Suppressor macrophage (primary cell): ENCODE measurements at regions not wholly inside any gene's neighbourhood (a gene's known extent, or its start where the extent isn't known, plus 50 kb on each side); places are given as distances from the start of the nearest gene placed in this dataset.

Experiments
- DNase-seq, 4 experiments: peaks; one replicate each; pipeline ENCODE4 v3.0.0-alpha.2; 2020 to 2022

- peak; percentile 80 to 93 (median 88) for DNase-seq
Measured at GRCh38 chr6:163712566-163712961, 298.0 kb downstream of the QKI start.

DNA sequence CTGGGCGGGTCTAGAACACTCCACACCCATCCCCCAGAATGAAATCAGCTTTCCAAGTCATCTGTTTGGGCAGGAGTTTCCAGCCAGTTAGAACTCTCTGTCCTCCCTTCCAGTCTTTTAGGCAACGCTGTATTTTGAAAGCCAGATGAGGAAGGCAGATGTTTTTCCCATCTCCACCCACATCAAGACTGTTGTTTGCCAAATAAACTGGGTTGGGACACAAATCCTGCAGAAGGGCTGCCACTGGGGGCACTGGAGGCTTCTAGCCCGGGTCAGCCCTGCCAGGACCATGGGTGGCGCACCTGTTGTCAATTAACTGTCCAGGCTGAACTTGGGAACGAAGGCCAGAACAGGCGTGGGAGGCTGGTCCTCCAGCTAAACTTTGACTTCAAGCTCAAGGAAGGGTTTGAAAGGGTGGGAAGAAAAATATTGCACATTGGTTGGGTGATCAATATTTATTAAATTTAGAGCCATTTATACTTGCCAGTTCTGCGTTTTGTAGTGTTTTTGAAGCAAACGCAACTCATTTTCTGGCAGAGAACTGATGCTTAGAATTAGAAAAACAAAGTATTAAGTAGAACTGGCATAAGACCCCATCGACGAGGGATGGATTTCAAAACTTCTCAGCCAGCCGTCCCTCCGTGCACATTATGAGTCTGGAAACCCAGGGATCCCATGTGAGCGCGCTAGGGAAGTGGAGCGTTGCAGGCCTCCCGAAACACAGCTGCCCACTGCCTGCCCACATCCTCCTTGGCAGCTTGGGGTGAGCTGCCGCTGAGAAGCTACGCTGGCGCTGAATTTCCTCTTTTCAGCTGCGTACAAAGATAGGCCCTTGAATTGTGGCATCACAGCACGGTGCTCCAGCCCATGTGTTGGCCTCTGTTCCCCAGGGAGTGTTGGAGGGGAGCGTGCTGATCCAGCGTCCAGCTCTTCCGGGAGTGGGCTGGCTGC lies 297.4 kb downstream of the QKI start:
- DNase-seq: peak; percentile 95 to 98 (median 96)

DNA sequence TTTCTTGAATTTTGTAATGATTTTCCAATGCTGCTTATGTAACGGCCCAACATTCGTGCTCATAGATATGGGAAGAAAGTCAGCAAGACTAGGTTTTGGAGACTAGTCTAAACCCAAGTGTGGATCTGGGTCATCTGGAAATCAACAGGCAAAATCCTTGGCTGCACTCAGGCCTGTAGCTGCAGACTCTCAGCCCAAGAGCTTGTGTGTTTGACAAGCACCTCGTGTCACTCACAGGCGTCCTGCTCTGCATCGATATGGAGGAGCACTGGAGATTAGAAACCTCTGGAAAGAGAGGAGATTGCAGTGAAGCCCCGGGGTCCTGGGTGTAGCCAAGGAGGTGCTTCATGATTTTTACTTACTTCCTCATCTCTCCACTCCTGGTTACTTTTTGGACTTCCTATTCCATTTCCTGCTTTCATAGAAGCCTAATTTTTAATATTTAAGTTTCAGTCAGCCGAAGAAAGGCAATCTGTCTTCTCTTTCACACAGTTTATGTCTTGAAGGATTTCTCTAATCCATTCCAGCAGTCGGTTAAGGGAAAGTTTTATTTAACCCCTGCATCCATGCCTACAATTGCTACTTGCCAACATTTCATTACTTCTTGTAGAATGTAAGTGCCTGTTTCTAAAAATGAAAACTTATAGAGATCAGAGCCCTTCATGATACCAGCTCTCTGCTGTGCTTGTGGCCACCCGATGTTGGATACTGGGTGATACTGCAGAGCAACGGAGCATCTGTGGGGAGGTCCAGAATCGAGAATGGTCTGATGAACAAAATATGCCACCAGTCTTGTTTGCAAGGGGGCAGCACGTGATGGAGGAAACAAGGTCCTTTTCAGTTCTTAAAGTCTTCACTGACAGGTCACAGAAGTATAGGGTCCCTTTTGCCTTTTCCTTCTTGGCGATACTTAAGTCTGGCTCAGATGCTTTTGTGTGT lies 296.3 kb downstream of the QKI start:
- peak in 2 of 4 experiments; percentile 50 to 57 for DNase-seq

DNA sequence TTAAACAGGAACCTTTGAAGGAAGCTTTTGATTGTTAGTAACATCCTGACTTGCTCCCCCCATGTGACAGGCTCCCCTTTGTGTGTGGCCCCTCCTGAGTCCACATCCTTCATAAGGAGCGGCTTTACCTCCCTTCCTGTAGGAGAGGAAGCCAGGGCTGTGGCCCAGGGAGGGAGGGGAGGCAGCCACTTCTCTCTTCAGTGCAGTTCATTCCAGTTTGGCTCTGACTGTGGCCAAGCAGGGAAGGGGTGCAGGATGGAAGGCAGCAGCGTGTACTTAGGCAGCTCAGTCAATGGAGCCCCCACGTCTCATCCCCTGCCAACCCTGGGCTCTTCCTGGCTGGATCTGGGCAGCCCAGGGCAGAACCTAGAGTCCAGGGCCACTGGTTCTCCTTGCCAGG lies 295.2 kb downstream of the QKI start:
- DNase-seq: peak in 2 of 4 experiments; percentile 40 to 42

GRCh38 chr6:163709255-163709654 lies 294.7 kb downstream of the QKI start:
- DNase-seq: no peak

- peak in 2 of 4 experiments; percentile 32 to 38 for DNase-seq
Measured at GRCh38 chr6:163708466-163708865, 293.9 kb downstream of the QKI start.

DNA sequence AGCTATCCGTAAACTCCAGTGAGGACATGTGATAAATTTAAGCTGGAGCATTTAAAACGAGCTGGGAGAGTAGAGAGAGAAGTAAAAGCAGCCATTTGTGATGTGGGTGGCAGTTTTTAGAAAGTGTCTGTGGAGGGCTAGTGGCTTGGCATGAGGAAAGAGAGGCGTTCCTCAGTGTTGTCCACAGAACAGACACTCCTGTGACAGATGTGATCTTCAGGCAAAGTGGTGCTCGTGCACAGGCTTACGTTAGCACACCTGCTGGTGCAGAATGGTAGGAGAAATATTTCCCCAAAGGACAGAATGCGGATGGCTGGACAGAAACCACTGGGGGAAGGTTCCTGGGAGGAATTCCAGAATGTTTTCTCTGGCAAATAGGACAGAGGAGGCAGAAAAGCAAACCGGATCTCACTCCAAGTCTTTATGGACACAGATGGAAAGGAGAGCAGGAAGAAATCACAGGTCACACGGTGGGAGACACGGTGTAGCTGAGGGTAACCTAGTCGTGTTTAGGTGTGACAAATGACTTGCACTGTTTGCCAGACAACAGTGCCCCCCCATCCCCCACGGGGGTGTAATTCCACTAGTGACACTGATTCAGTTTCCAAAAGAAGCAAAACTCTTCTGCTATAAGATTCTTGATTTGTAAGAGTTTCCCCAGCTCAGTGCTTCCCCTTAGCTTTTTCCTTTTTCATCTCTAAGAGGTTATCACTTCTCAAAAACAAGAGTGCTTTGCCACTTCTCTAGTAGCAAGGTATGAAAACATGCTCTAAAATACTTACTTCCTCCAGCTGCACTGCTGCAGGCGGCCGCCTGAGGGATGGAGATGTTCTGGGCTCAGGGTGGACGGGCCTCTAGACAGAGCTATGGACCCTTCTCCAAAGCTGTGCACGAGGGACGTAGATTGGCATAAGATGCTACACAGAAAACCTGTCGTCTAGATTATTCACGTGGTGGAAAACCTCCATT lies 293.2 kb downstream of the QKI start:
- DNase-seq: peak in 3 of 4 experiments; percentile 47 to 62 (median 54)

- no peak for DNase-seq
Measured at GRCh38 chr6:163706500-163707087, 292.1 kb downstream of the QKI start.

GRCh38 chr6:163705923-163706322 lies 291.4 kb downstream of the QKI start:
- peak in 2 of 4 experiments; percentile 39 to 41 for DNase-seq

DNA sequence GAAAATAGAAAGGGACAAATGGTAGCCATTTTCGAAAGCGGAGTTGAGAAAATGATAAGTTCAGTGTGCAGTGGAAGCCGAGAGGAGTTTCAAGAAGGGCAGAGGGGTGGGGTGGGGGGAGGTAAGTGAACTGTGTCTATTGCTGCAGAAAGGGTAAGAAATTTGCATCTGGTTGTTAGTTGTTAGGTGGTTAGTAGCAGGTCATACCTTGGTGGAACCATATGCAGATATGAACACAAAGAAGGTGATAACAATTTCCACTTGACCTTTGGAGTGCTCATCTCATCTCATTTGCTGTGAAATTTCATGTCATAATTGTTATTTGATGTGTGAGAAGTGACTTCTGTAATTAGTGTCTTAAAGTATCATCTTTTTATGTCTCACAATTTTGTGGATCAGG lies 288.2 kb downstream of the QKI start:
- no peak for DNase-seq

- peak; percentile 63 to 77 (median 72) for DNase-seq
Measured at GRCh38 chr6:163701762-163702161, 287.2 kb downstream of the QKI start.

DNA sequence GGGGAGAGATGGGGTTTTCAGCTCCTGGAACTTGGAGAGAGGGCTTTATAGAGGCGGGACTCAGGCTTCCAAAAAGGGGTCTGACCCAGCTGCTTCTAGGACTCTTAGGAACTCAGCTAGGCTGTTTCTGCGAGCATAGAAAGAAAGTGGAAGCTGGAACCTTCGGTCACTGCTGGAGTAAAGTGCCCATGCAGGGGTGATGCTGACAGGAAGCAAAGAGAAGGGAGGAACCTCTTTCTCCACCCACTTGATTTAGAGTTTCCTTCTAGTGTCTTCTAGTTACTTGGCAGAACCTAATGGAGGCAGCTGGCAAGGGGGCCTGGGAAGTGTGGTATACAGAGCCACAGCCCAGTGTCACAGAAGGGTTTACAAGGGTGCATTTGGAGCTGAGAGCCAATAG lies 283.6 kb downstream of the QKI start:
- peak; percentile 44 to 79 (median 72) for DNase-seq

GRCh38 chr6:163696311-163696710 lies 281.8 kb downstream of the QKI start:
- DNase-seq: peak; percentile 86 to 90 (median 88)

- DNase-seq: no peak
Measured at GRCh38 chr6:163695414-163695864, 280.9 kb downstream of the QKI start.

GRCh38 chr6:163694988-163695398 lies 280.5 kb downstream of the QKI start:
- DNase-seq: no peak

DNA sequence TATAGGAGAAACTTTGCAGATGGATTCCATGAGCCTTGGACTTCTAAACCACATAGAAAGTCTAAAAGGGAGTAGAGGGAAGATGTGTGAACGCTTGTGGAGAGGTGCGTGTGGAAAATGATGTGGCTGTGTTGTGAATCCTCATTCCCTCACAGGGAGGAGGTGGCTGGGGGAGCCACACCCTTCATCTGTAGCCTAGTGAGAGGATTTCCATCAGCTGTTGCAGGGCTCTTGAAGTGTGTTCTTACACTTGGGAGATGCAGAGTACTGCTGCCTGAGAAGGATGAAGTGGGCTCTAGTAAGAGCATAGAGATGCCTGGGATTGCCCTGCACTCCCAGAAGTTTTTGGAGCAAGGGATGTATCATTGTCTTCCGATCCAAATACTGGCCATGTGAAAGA lies 279.6 kb downstream of the QKI start:
- DNase-seq: no peak

DNA sequence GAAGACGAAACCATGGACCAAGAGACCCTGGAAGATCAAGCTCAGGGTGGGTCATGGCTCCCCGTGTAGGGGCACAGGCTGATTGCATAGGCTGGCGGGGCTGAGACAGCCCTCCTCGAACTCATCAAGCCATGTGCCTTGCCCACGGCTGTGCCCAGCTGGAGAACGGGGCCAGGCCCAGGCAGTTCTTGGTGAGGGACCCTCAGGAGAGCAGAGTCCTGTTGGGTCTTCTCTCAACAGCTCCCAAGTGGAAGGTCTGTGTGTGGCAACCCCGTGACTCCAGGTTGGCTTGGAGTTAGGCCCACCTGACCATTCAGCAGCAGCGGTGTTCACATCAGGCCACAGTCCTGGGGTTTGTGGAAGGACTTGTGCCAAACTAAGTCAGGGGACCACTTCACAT lies 276.5 kb downstream of the QKI start:
- no peak for DNase-seq

GRCh38 chr6:163688739-163689362 lies 274.3 kb downstream of the QKI start:
- DNase-seq: no peak

GRCh38 chr6:163687075-163687474 lies 272.6 kb downstream of the QKI start:
- DNase-seq: no peak

GRCh38 chr6:163686301-163686700 lies 271.8 kb downstream of the QKI start:
- no peak for DNase-seq

- no peak for DNase-seq
Measured at GRCh38 chr6:163683105-163683622, 268.6 kb downstream of the QKI start.
